Loucy (cell line): ENCODE measurements at regions not wholly inside any gene's neighbourhood (a gene's known extent, or its start where the extent isn't known, plus 50 kb on each side); places are given as distances from the start of the nearest gene placed in this dataset.

Experiments used
- H2AFZ ChIP-seq: fragments of 200-600 bp; sonication (generic); 2 replicates; pipeline ENCODE4 v1.6.0; 2016; ENCODE audit warnings: antibody characterized with exemption, mild to moderate bottlenecking, low read length, moderate library complexity
- H3F3A ChIP-seq: fragments of 200-600 bp; 2 replicates; pipeline ENCODE4 v1.6.0; 2016; ENCODE audit warnings: antibody characterized with exemption, low read depth, mild to moderate bottlenecking
- H3K27me3 ChIP-seq: fragments of 200-600 bp; sonication (generic); 2 replicates; pipeline ENCODE4 v1.6.1; 2014; ENCODE audit warnings: low read length, mild to moderate bottlenecking; ENCODE audit not compliant: insufficient read depth, poor library complexity, severe bottlenecking
- H3K36me3 ChIP-seq: fragments of 200-600 bp; sonication (generic); 2 replicates; pipeline ENCODE4 v1.6.1; 2016; ENCODE audit warnings: low read length; ENCODE audit not compliant: insufficient read depth
- H3K4me1 ChIP-seq: fragments of 200-600 bp; sonication (generic); 2 replicates; pipeline ENCODE4 v1.5.1; 2014; ENCODE audit warnings: low read length, mild to moderate bottlenecking; ENCODE audit not compliant: insufficient read depth, poor library complexity, severe bottlenecking
- H3K4me2 ChIP-seq: fragments of 200-600 bp; sonication (generic); 2 replicates; pipeline ENCODE4 v1.6.0; 2014; ENCODE audit warnings: antibody characterized with exemption, low read length, low read depth, mild to moderate bottlenecking; ENCODE audit not compliant: poor library complexity, severe bottlenecking
- H3K4me3 ChIP-seq: fragments of 200-600 bp; sonication (generic); 2 replicates; pipeline ENCODE4 v1.5.1; 2014; ENCODE audit warnings: low read length, mild to moderate bottlenecking, mixed read lengths; ENCODE audit not compliant: poor library complexity, severe bottlenecking
- H3K79me2 ChIP-seq: fragments of 200-600 bp; sonication (generic); 2 replicates; pipeline ENCODE4 v1.6.1; 2014; ENCODE audit warnings: low read length; ENCODE audit not compliant: insufficient read depth
- H3K9ac ChIP-seq: fragments of 200-600 bp; sonication (generic); 2 replicates; pipeline ENCODE4 v1.6.0; 2014; ENCODE audit warnings: mild to moderate bottlenecking, low read depth, low read length, moderate library complexity; ENCODE audit not compliant: poor library complexity, severe bottlenecking
- H3K9me2 ChIP-seq: fragments of 200-600 bp; sonication (generic); replicated peaks from 2 replicates; pipeline ENCODE4 v1.6.1; 2016; ENCODE audit warnings: low read depth, low read length, mixed read lengths
- H3K9me3 ChIP-seq: fragments of 200-600 bp; sonication (generic); 2 replicates; pipeline ENCODE4 v1.6.1; 2014; ENCODE audit warnings: mild to moderate bottlenecking, antibody characterized with exemption, low read length, low read depth; ENCODE audit not compliant: insufficient read depth
- H4K20me1 ChIP-seq: fragments of 200-600 bp; sonication (generic); 2 replicates; pipeline ENCODE4 v1.6.0; 2014; ENCODE audit warnings: antibody characterized with exemption, low read length, mild to moderate bottlenecking; ENCODE audit not compliant: insufficient read depth, poor library complexity, severe bottlenecking
- CTCF ChIP-seq: fragments of 200-600 bp; sonication (generic); conservative IDR thresholded peaks from 2 replicates; pipeline ENCODE4 v1.5.1; 2014; ENCODE audit warnings: mild to moderate bottlenecking, antibody characterized with exemption, low read length
- EZH2phosphoT487 ChIP-seq: fragments of 200-600 bp; IDR thresholded peaks from 2 replicates; pipeline ENCODE4 v1.6.1; 2018; ENCODE audit warnings: antibody characterized with exemption, mild to moderate bottlenecking, moderate library complexity, borderline replicate concordance

- H3K4me3 ChIP-seq = no peak overlapping the region
- no peaks in the 10 kb centered on the region for H3K36me3 ChIP-seq
- H3K27me3 ChIP-seq = no peaks in the 10 kb centered on the region
- H3K4me2 ChIP-seq = peak overlapping the region; percentile 24
- H3K4me1 ChIP-seq = no peaks in the 10 kb centered on the region
- H3K9me3 ChIP-seq = no peaks in the 10 kb centered on the region
- no peak overlapping the region for H2AFZ ChIP-seq
- TF ChIP-seq CTCF (no peak), EZH2phosphoT487 (no peak)
- no peak overlapping the region for H3K9ac ChIP-seq
- H4K20me1 ChIP-seq = no peaks in the 10 kb centered on the region
- no peaks in the 10 kb centered on the region for H3K9me2 ChIP-seq
- H3K79me2 ChIP-seq = no peaks in the 10 kb centered on the region
- H3F3A ChIP-seq = no peaks in the 10 kb centered on the region
These were observed 291.7 kb downstream of the TCF7L2 start for GRCh38 chr10:113241599-113242360.

DNA sequence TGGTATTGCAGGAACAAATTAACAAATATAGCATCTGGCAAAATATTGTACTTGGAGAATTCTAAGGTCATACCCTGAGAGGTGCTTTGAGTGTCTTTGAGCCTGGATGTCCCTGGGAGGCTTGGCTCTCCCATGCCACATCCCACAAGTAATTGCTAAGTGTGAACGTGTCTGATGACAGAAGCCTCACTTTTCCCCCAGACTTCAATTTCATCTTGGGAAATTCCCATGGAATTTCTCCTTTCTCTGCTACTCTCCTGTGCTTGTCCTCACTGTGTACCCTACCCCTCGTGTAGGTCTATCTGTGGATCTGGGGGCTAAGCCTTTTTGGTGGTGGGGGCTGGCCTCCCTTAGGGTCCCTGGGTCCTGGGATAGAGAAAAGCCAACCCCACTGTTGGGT lies 293.3 kb downstream of the TCF7L2 start:
- H3K4me1 ChIP-seq = no peaks in the 10 kb centered on the region
- H2AFZ ChIP-seq = no peak overlapping the region
- H3K79me2 ChIP-seq = no peaks in the 10 kb centered on the region
- no peaks in the 10 kb centered on the region for H3F3A ChIP-seq
- no peak overlapping the region for H3K4me3 ChIP-seq
- no peaks in the 10 kb centered on the region for H3K36me3 ChIP-seq
- H3K9me2 ChIP-seq = no peaks in the 10 kb centered on the region
- no peak overlapping the region for H3K9ac ChIP-seq
- no peaks in the 10 kb centered on the region for H3K27me3 ChIP-seq
- TF ChIP-seq EZH2phosphoT487 (no peak), CTCF (no peak)
- no peaks in the 10 kb centered on the region for H4K20me1 ChIP-seq
- H3K4me2 ChIP-seq = no peak overlapping the region
- no peaks in the 10 kb centered on the region for H3K9me3 ChIP-seq

DNA sequence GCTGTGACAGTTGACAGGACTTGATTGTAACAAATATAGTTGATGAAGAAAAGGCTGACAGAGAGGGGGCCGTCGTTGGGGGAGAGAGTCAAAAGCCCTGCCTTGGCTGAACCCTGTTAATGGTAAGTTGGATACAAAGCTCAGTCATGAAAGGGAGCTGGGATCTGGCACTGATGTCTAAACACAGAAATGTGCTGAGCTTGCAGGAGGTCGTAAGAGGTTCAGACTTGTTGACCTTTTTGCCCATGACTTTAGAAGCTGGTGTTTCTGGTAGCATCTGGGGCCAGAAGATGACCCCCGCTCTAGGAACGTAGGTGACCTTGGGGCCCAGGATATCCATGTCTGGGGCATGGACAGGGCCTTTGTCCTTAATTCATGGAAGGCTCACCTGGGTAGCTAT lies 294.7 kb downstream of the TCF7L2 start:
- no peaks in the 10 kb centered on the region for H3K4me1 ChIP-seq
- H3K36me3 ChIP-seq = no peaks in the 10 kb centered on the region
- TF ChIP-seq EZH2phosphoT487 (no peak), CTCF (no peak)
- H2AFZ ChIP-seq = no peak overlapping the region
- H3F3A ChIP-seq = no peaks in the 10 kb centered on the region
- no peak overlapping the region for H3K4me2 ChIP-seq
- H3K9ac ChIP-seq = no peak overlapping the region
- H3K9me2 ChIP-seq = no peaks in the 10 kb centered on the region
- H4K20me1 ChIP-seq = no peaks in the 10 kb centered on the region
- H3K9me3 ChIP-seq = no peaks in the 10 kb centered on the region
- H3K79me2 ChIP-seq = no peaks in the 10 kb centered on the region
- no peaks in the 10 kb centered on the region for H3K27me3 ChIP-seq
- no peak overlapping the region for H3K4me3 ChIP-seq
